C4-2B (cell line): ENCODE measurements at regions not wholly inside any gene's neighbourhood (a gene's known extent, or its start where the extent isn't known, plus 50 kb on each side); places are given as distances from the start of the nearest gene placed in this dataset.

Experiments
- ZFX ChIP-seq: fragments of 450-650 bp; IDR thresholded peaks from 2 replicates; pipeline ENCODE4 v1.6.1; 2017
- TF ChIP-seq, protein P1 (sequence below): fragments of 450-650 bp; conservative IDR thresholded peaks from 2 replicates; pipeline ENCODE4 v1.5.1; 2017; ENCODE audit warnings: mild to moderate bottlenecking

DNA sequence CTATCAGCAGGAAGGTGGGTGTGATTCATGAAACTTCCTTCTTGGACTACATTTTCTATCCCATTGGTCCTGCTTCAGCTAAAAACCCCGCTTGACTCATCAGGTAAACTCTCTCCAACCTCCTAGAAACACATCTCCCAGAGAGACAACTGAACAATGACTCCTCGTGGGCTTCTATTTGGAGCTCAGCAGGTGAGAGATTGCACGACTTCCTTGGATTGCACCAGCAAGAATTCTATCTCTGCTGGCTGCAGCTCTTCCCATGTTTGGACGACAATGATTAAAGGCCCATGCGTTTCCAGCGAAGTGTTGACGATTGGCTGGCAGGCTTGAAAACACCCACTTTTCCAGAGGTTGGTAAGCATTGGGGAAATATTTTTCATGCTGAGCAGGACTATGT lies 216.1 kb upstream of the NTM start:
- TF ChIP-seq, protein P1, sequence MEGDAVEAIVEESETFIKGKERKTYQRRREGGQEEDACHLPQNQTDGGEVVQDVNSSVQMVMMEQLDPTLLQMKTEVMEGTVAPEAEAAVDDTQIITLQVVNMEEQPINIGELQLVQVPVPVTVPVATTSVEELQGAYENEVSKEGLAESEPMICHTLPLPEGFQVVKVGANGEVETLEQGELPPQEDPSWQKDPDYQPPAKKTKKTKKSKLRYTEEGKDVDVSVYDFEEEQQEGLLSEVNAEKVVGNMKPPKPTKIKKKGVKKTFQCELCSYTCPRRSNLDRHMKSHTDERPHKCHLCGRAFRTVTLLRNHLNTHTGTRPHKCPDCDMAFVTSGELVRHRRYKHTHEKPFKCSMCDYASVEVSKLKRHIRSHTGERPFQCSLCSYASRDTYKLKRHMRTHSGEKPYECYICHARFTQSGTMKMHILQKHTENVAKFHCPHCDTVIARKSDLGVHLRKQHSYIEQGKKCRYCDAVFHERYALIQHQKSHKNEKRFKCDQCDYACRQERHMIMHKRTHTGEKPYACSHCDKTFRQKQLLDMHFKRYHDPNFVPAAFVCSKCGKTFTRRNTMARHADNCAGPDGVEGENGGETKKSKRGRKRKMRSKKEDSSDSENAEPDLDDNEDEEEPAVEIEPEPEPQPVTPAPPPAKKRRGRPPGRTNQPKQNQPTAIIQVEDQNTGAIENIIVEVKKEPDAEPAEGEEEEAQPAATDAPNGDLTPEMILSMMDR: no peak
- no peak for TF ChIP-seq ZFX
